Kidney (tissue), 13 donors: ENCODE measurements at regions not wholly inside any gene's neighbourhood (a gene's known extent, or its start where the extent isn't known, plus 50 kb on each side); places are given as distances from the start of the nearest gene placed in this dataset.

Experiments
- DNase-seq, 5 donors: peaks; one replicate each; pipeline ENCODE4 v3.0.0-alpha.2; 2013 to 2020
- FAIRE-seq: peaks from 2 replicates; lab custom pipeline; 2012; peaks lifted over from hg19 to GRCh38; lab: Jason Lieb, UNC
- H3K27ac ChIP-seq, 2 donors: one replicate each; pipeline ENCODE4 v1.7.0; 2013; ENCODE audit warnings: low read depth in 2 of 2, low read length in 2 of 2, inconsistent platforms in 1 of 2
- H3K27me3 ChIP-seq: one replicate; pipeline ENCODE4 v1.7.1; 2013; ENCODE audit warnings: low read length, inconsistent platforms; ENCODE audit not compliant: control insufficient read depth, insufficient read depth
- H3K36me3 ChIP-seq, 3 donors: one replicate each; pipeline versions ENCODE4 v1.7.0 to v1.7.1; 2013; ENCODE audit warnings: low read length in 3 of 3, control low read depth in 1 of 3, inconsistent platforms in 1 of 3; ENCODE audit not compliant: insufficient read depth in 3 of 3, control insufficient read depth in 2 of 3
- H3K4me1 ChIP-seq, 3 donors: one replicate each; pipeline versions ENCODE4 v1.7.0 to v1.7.1; 2013; ENCODE audit warnings: low read length in 3 of 3, inconsistent platforms in 1 of 3, low read depth in 1 of 3; ENCODE audit not compliant: control insufficient read depth in 2 of 3, insufficient read depth in 2 of 3
- H3K4me3 ChIP-seq, 3 donors: one replicate each; pipeline versions ENCODE4 v1.7.0 to v1.8.1; 2013; ENCODE audit warnings: low read length in 3 of 3, control low read depth in 1 of 3, inconsistent platforms in 1 of 3
- H3K9ac ChIP-seq, 3 donors: one replicate each; pipeline versions ENCODE4 v1.7.0 to v1.7.1; 2013; ENCODE audit warnings: low read length in 3 of 3, control low read depth in 1 of 3, inconsistent platforms in 1 of 3
- H3K9me3 ChIP-seq, 3 donors: one replicate each; pipeline versions ENCODE4 v1.7.0 to v1.7.1; 2013; ENCODE audit warnings: low read length in 3 of 3, control low read depth in 1 of 3, inconsistent platforms in 1 of 3; ENCODE audit not compliant: control insufficient read depth in 2 of 3, insufficient read depth in 1 of 3
- intact Hi-C: fragments of 100-400 bp; cut with DNase I; formaldehyde crosslinking; loops from one replicate; pipeline ENCODE4 v1.11.1; 2022
- TF ChIP-seq, protein P1 (sequence below): IDR thresholded peaks from 3 replicates; pipeline ENCODE4 v1.5.1; 2012; ENCODE audit warnings: mild to moderate bottlenecking, moderate library complexity, borderline replicate concordance; ENCODE audit not compliant: insufficient read depth; ENCODE audit errors: extremely low read depth
- donor health status: control.
- donor health status: control.
- donor health status: control.
- donor health status: control.
- donor health status: control.
- donor health status: DM: yes; HTN: yes; CAD: no.
- donor health status: Normal renal cell carcinoma (clear cell type).

DNA sequence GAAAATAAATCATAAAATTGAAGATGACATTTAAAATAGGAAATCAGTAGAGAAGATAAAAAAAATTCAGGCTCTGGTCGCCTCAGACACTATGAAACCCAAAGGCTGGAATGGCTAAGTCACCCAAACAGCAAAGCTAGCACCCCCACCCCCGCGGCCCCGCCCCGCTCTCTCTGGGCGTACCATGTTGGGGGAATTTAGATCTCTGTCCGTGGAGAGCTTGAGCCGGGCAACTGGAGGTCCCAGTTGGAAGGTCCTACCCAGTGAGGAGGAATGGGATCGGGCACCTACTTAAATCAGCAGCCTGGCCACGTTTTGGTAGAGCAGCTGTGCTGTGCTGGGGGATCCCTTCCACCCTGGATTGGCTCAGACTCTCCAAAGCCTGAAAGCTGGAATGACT is 150.6 kb upstream of the ANKRD55 start:
- peaks cover 0 to 6% (median 4%) of the 10 kb centered on the region in 3 donors for H3K4me1 ChIP-seq
- H3K27me3 ChIP-seq: no peaks in the 10 kb centered on the region
- no peaks in the 10 kb centered on the region for H3K36me3 ChIP-seq
- TF ChIP-seq, protein P1, sequence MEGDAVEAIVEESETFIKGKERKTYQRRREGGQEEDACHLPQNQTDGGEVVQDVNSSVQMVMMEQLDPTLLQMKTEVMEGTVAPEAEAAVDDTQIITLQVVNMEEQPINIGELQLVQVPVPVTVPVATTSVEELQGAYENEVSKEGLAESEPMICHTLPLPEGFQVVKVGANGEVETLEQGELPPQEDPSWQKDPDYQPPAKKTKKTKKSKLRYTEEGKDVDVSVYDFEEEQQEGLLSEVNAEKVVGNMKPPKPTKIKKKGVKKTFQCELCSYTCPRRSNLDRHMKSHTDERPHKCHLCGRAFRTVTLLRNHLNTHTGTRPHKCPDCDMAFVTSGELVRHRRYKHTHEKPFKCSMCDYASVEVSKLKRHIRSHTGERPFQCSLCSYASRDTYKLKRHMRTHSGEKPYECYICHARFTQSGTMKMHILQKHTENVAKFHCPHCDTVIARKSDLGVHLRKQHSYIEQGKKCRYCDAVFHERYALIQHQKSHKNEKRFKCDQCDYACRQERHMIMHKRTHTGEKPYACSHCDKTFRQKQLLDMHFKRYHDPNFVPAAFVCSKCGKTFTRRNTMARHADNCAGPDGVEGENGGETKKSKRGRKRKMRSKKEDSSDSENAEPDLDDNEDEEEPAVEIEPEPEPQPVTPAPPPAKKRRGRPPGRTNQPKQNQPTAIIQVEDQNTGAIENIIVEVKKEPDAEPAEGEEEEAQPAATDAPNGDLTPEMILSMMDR: no peak
- DNase-seq (peak in 2 of 5 donors; percentile 45 to 48), FAIRE-seq (no peak)
- H3K4me3 ChIP-seq: no peak overlapping the region
- H3K9me3 ChIP-seq: no peaks in the 10 kb centered on the region
- no peak overlapping the region for H3K27ac ChIP-seq
- intact Hi-C loops: no loop called here
- H3K9ac ChIP-seq: no peak overlapping the region

DNA sequence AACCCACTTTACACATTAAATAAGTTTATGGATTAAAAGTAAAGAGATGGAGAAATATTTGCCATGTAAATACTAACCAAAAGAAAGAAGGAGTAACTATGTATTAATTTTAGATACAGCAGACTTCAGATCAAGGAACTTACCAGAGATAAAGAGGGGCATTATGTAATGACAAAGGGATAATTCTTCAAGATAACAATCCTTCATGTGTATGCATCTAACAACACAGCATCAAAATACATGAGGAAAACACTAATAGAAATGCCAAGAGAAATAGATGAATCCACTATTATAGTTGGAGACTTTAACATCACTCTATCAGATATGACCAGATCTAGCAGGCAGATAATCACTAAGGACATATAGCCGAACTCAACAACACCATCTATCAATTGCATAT is 149.8 kb upstream of the ANKRD55 start:
- FAIRE-seq (no peak), DNase-seq (no peak)
- no peak overlapping the region for H3K4me3 ChIP-seq
- peaks cover 0 to 4% (median 0%) of the 10 kb centered on the region in 3 donors for H3K4me1 ChIP-seq
- TF ChIP-seq, protein P1: no peak
- no peaks in the 10 kb centered on the region for H3K36me3 ChIP-seq
- H3K27me3 ChIP-seq: no peaks in the 10 kb centered on the region
- intact Hi-C loops: no loop called here
- no peaks in the 10 kb centered on the region for H3K9me3 ChIP-seq
- H3K9ac ChIP-seq: no peak overlapping the region
- H3K27ac ChIP-seq: no peak overlapping the region

DNA sequence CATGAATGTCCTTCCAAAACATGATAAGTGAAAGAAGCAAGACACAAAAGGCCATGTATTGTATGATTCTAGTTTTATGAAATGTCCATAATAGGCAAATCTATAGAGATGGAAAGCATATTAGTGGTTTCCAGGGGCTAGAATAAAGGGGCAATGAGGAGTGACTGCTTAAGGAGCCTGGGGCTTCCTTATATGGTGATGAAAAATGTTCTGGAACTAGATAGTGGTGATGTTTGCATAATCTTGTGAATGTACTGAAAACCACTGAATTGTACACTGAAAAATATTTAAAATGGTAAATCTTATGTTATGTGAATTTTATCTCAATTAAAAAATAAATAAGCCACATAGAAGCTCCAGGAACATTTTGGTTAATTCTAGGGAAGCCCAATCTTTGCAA is 144.4 kb upstream of the ANKRD55 start:
- intact Hi-C loops: no loop called here
- Histone ChIP-seq H3K4me3 (no peak overlapping the region), H3K9me3 (peaks cover 0 to 5% (median 0%) of the 10 kb centered on the region in 3 donors), H3K9ac (no peak overlapping the region), H3K27me3 (no peaks in the 10 kb centered on the region), H3K4me1 (no peaks in the 10 kb centered on the region), H3K27ac (no peak overlapping the region), H3K36me3 (no peaks in the 10 kb centered on the region)
- FAIRE-seq (no peak), DNase-seq (no peak)
- TF ChIP-seq, protein P1: no peak

DNA sequence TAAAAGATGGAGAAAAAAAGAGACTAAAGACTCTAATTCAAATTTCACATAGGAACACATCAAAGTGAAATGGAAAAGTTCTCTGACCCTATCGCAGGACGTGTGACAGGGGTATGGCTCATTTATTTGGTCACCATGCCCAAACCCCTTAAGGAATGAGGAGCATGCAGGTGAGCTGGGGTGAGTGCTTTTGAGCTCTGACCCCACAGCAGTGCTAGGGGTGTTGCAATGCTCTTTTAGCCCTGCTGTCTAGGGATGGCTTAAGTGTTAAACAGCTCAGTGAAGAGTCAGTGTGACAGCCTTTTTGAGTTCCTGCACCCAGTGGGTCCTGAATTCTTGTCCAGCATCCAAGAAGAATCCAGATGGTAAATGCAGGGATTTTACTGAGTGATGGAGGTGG is 143.0 kb upstream of the ANKRD55 start:
- H3K4me3 ChIP-seq: no peak overlapping the region
- DNase-seq (no peak), FAIRE-seq (no peak)
- H3K4me1 ChIP-seq: no peaks in the 10 kb centered on the region
- intact Hi-C loops: no loop called here
- H3K9ac ChIP-seq: no peak overlapping the region
- H3K36me3 ChIP-seq: no peaks in the 10 kb centered on the region
- TF ChIP-seq, protein P1: no peak
- no peak overlapping the region for H3K27ac ChIP-seq
- no peaks in the 10 kb centered on the region for H3K27me3 ChIP-seq
- peaks cover 0 to 5% (median 0%) of the 10 kb centered on the region in 3 donors for H3K9me3 ChIP-seq
